ENCODE measurements at regions not wholly inside any gene's neighbourhood (a gene's known extent, or its start where the extent isn't known, plus 50 kb on each side); places are given as distances from the start of the nearest gene placed in this dataset.

- TF ChIP-seq HNF4G (IDR thresholded peaks at IDR 0.05; ENCODE audit: borderline replicate concordance, low read depth, low read length), result no peak
- no peak for TF ChIP-seq HNF4G (CRISPR knock-in tag; IDR thresholded peaks at IDR 0.05; ENCODE audit: borderline replicate concordance, low read depth)
- no peak for TF ChIP-seq EZH2 (conservative IDR thresholded peaks at IDR 0.05; ENCODE audit: low read depth, low read length)
- TF ChIP-seq TMF1 (CRISPR knock-in tag; IDR thresholded peaks at IDR 0.05; ENCODE audit: low read depth), result no peak
- TF ChIP-seq PLRG1 (conservative IDR thresholded peaks at IDR 0.05), result no peak
- 0 out of 2 replicates have a peak, but pooled peaks have one; percentile 17 for TF ChIP-seq ATF1 (CRISPR knock-in tag; IDR thresholded peaks at IDR 0.05)
- no peak for TF ChIP-seq ZNF678 (CRISPR knock-in tag; IDR thresholded peaks at IDR 0.05)
- no peak for TF ChIP-seq AGO2 (optimal IDR thresholded peaks at IDR 0.05; ENCODE audit: low read depth, low read length)
- no peak for TF ChIP-seq ZNF274 (CRISPR knock-in tag; IDR thresholded peaks at IDR 0.05)
- TF ChIP-seq TCF7 (IDR thresholded peaks at IDR 0.05; ENCODE audit: low read depth), result peak; percentile 74
- TF ChIP-seq HOMEZ (CRISPR knock-in tag; IDR thresholded peaks at IDR 0.05; ENCODE audit: low read depth), result peak; percentile 88; the same call in 1 of the 2 replicates
- no peak for TF ChIP-seq ZFP41 (CRISPR knock-in tag; IDR thresholded peaks at IDR 0.05; ENCODE audit: borderline replicate concordance)
- peak; percentile 81; the same call in 1 of the 2 replicates for TF ChIP-seq CHD4 (IDR thresholded peaks at IDR 0.05; ENCODE audit: borderline replicate concordance, low read length)
- no peak for TF ChIP-seq ZNF563 (CRISPR knock-in tag; IDR thresholded peaks at IDR 0.05)
- peak; percentile 60 for TF ChIP-seq HDAC1 (CRISPR knock-in tag; IDR thresholded peaks at IDR 0.05)
- no peak for TF ChIP-seq HNRNPLL (IDR thresholded peaks at IDR 0.05; ENCODE audit: low read depth, low read length, poor library complexity, severe bottlenecking)
- TF ChIP-seq ADNP (CRISPR knock-in tag; IDR thresholded peaks at IDR 0.05), result no peak
- TF ChIP-seq SNAPC5 (CRISPR knock-in tag; IDR thresholded peaks at IDR 0.05; ENCODE audit: borderline replicate concordance), result no peak
- no peak for TF ChIP-seq ZSCAN31 (CRISPR knock-in tag; IDR thresholded peaks at IDR 0.05; ENCODE audit: low read depth)
- no peak for TF ChIP-seq E2F5 (CRISPR knock-in tag; conservative IDR thresholded peaks at IDR 0.05)
- TF ChIP-seq MYPOP (CRISPR knock-in tag; IDR thresholded peaks at IDR 0.05), result no peak; the same call in 1 of the 2 replicates
- no peak for TF ChIP-seq IRF2 (CRISPR knock-in tag; IDR thresholded peaks at IDR 0.05)
- no peak for TF ChIP-seq DBP (CRISPR knock-in tag; IDR thresholded peaks at IDR 0.05; ENCODE audit: not compliant biosample characterization)
- no peak for TF ChIP-seq CBX2 (IDR thresholded peaks at IDR 0.05; ENCODE audit: low read depth, low read length)
- no peak for TF ChIP-seq CBX2 (CRISPR knock-in tag; IDR thresholded peaks at IDR 0.05; ENCODE audit: low read depth)
- no peak for TF ChIP-seq ZNF280B (CRISPR knock-in tag; IDR thresholded peaks at IDR 0.05; ENCODE audit: borderline replicate concordance)
These were observed 237.0 kb upstream of the SEMA3C start (continued) for GRCh38 chr7:81155654-81156373.

Data from HepG2 (cell line).